IMR-90 (cell line): ENCODE measurements at regions not wholly inside any gene's neighbourhood (a gene's known extent, or its start where the extent isn't known, plus 50 kb on each side); places are given as distances from the start of the nearest gene placed in this dataset.

ENCODE experiments used
- ATAC-seq: fragments of 200-7000 bp; cut with Tn5 transposase; 2 replicates; pipeline ENCODE4 v1.9.1; 2020; ENCODE audit warnings: low read depth, mild to moderate bottlenecking, moderate library complexity
- BruUV-seq: library from RNA; stranded (reverse); fragments of 400-500 nt; replicated peaks from 2 replicates; lab custom pipeline; 2021; lab: Mats Ljungman, UMichigan
- CTCF ChIA-PET: fragments of 300-600 bp; formaldehyde crosslinking; extraction: SDS; loops from one replicate; lab custom pipeline; 2021; ENCODE audit warnings: antibody characterized with exemption; lab: Yijun Ruan, JAX
- POLR2A ChIA-PET: fragments of 300-600 bp; sonication (Branson Sonifier 250); formaldehyde crosslinking; loops from one replicate; lab custom pipeline; 2022; ENCODE audit warnings: antibody characterized with exemption; ENCODE audit not compliant: unreplicated experiment; lab: Charles Lee
- DNase-seq: peaks from one replicate; pipeline ENCODE4 v3.0.0; 2013
- H2AFZ ChIP-seq: replicated peaks from 2 replicates; pipeline ENCODE3; 2013; ENCODE audit warnings: low read length, mild to moderate bottlenecking; ENCODE audit not compliant: poor library complexity
- H2AK5ac ChIP-seq: 2 replicates; pipeline ENCODE4 v1.6.1; 2013; ENCODE audit warnings: low read depth, low read length, inconsistent platforms
- H2AK9ac ChIP-seq: replicated peaks from 2 replicates; pipeline ENCODE3; 2013; ENCODE audit warnings: mild to moderate bottlenecking, low read depth, low read length, moderate library complexity; ENCODE audit not compliant: poor library complexity
- H2BK120ac ChIP-seq: 2 replicates; pipeline ENCODE4 v1.6.1; 2013; ENCODE audit warnings: low read depth, low read length, inconsistent platforms
- H2BK15ac ChIP-seq: 3 replicates; pipeline ENCODE4 v1.6.1; 2013; ENCODE audit warnings: low read depth, low read length, inconsistent platforms
- H2BK20ac ChIP-seq: 2 replicates; pipeline ENCODE4 v1.6.1; 2013; ENCODE audit warnings: low read depth, mild to moderate bottlenecking, inconsistent platforms, low read length, moderate library complexity
- H2BK5ac ChIP-seq: 2 replicates; pipeline ENCODE4 v1.6.1; 2013; ENCODE audit warnings: mild to moderate bottlenecking, low read depth, low read length, inconsistent platforms; ENCODE audit not compliant: poor library complexity, severe bottlenecking
- H3K14ac ChIP-seq: replicated peaks from 2 replicates; pipeline ENCODE4 v1.6.1; 2013; ENCODE audit warnings: low read depth, low read length, inconsistent platforms
- H3K18ac ChIP-seq: 2 replicates; pipeline ENCODE4 v1.6.1; 2013; ENCODE audit warnings: low read depth, low read length, control low read depth
- H3K23ac ChIP-seq: 2 replicates; pipeline ENCODE4 v1.6.1; 2013; ENCODE audit warnings: low read depth, low read length, inconsistent platforms
- H3K27ac ChIP-seq: 2 replicates; pipeline ENCODE4 v1.5.1; 2013; ENCODE audit warnings: mild to moderate bottlenecking, control low read depth, low read length; ENCODE audit not compliant: insufficient read depth
- H3K27me3 ChIP-seq: 2 replicates; pipeline ENCODE4 v1.6.1; 2013; ENCODE audit warnings: low read length; ENCODE audit not compliant: control insufficient read depth, insufficient read depth
- H3K36me3 ChIP-seq: 2 replicates; pipeline ENCODE4 v1.6.1; 2013; ENCODE audit warnings: low read length, mixed read lengths; ENCODE audit not compliant: control insufficient read depth, insufficient read depth
- H3K4ac ChIP-seq: 2 replicates; pipeline ENCODE4 v1.6.1; 2013; ENCODE audit warnings: low read depth, low read length, inconsistent platforms
- H3K4me1 ChIP-seq: 2 replicates; pipeline ENCODE4 v1.6.1; 2013; ENCODE audit warnings: low read length, mixed read lengths; ENCODE audit not compliant: control insufficient read depth, insufficient read depth
- H3K4me2 ChIP-seq: 2 replicates; pipeline ENCODE4 v1.6.1; 2013; ENCODE audit warnings: low read depth, mild to moderate bottlenecking, control low read depth, low read length, moderate library complexity
- H3K4me3 ChIP-seq: 2 replicates; pipeline ENCODE4 v1.5.1; 2013; ENCODE audit warnings: low read depth, mild to moderate bottlenecking, control low read depth, low read length, moderate library complexity; ENCODE audit not compliant: insufficient read depth
- H3K56ac ChIP-seq: 2 replicates; pipeline ENCODE4 v1.6.1; 2013; ENCODE audit warnings: low read length, inconsistent platforms; ENCODE audit not compliant: insufficient read depth; ENCODE audit errors: extremely low read depth
- H3K79me1 ChIP-seq, 2 experiments: 2 replicates each; pipeline ENCODE4 v1.6.1; 2013; ENCODE audit warnings: low read length in 2 of 2, inconsistent platforms in 1 of 2, low read depth in 1 of 2
- H3K9ac ChIP-seq: 2 replicates; pipeline ENCODE4 v1.6.1; 2013; ENCODE audit warnings: low read depth, low read length, control low read depth
- H3K9me1 ChIP-seq: 2 replicates; pipeline ENCODE4 v1.6.1; 2013; ENCODE audit warnings: low read length, inconsistent platforms; ENCODE audit not compliant: insufficient read depth
- H3K9me3 ChIP-seq: 2 replicates; pipeline ENCODE4 v1.6.1; 2013; ENCODE audit warnings: low read length; ENCODE audit not compliant: control insufficient read depth, insufficient read depth
- H4K20me1 ChIP-seq: 2 replicates; pipeline ENCODE4 v1.6.1; 2013; ENCODE audit warnings: low read length, inconsistent platforms; ENCODE audit not compliant: insufficient read depth
- H4K5ac ChIP-seq: 2 replicates; pipeline ENCODE4 v1.6.1; 2013; ENCODE audit warnings: mild to moderate bottlenecking, low read depth, low read length, control low read depth
- H4K8ac ChIP-seq, 2 experiments: 2 replicates each; pipeline ENCODE4 v1.6.1; 2013; ENCODE audit warnings: low read depth in 2 of 2, low read length in 2 of 2, control low read depth in 1 of 2, inconsistent platforms in 1 of 2
- H4K91ac ChIP-seq: 2 replicates; pipeline ENCODE4 v1.6.1; 2013; ENCODE audit warnings: low read depth, low read length, inconsistent platforms; ENCODE audit not compliant: insufficient read depth
- BHLHE40 ChIP-seq: fragments of 150-350 bp; IDR thresholded peaks from 2 replicates; pipeline ENCODE4 v1.6.1; 2016; ENCODE audit warnings: mild to moderate bottlenecking, low read depth, low read length
- CHD1 ChIP-seq: IDR thresholded peaks from 2 replicates; pipeline ENCODE4 v1.6.1; 2012; ENCODE audit warnings: low read depth, low read length, improper control_type of control experiment
- CTCF ChIP-seq: conservative IDR thresholded peaks from 2 replicates; pipeline ENCODE4 v1.5.1; 2012; ENCODE audit warnings: mild to moderate bottlenecking, low read depth, low read length, improper control_type of control experiment
- FOS ChIP-seq: fragments of 150-350 bp; IDR thresholded peaks from 2 replicates; pipeline ENCODE4 v1.6.1; 2016; ENCODE audit warnings: low read depth, low read length
- MXI1 ChIP-seq: IDR thresholded peaks from 2 replicates; pipeline ENCODE4 v1.6.1; 2012; ENCODE audit warnings: low read depth, mild to moderate bottlenecking, low read length, moderate library complexity, borderline replicate concordance
- NFE2L2 ChIP-seq: fragments of 150-350 bp; IDR thresholded peaks from 2 replicates; pipeline ENCODE4 v1.6.1; 2016; ENCODE audit warnings: low read depth, mild to moderate bottlenecking, low read length
- RAD21 ChIP-seq: IDR thresholded peaks from 2 replicates; pipeline ENCODE4 v1.6.1; 2012; ENCODE audit warnings: low read length, improper control_type of control experiment
- RCOR1 ChIP-seq: IDR thresholded peaks from 2 replicates; pipeline ENCODE4 v1.6.1; 2012; ENCODE audit warnings: mild to moderate bottlenecking, low read length, improper control_type of control experiment; ENCODE audit not compliant: insufficient replicate concordance
- RFX5 ChIP-seq: IDR thresholded peaks from 2 replicates; pipeline ENCODE4 v1.8.0; 2012; ENCODE audit warnings: low read depth, mild to moderate bottlenecking, low read length, moderate library complexity
- SMC3 ChIP-seq: fragments of 150-350 bp; IDR thresholded peaks from 2 replicates; pipeline ENCODE4 v1.6.1; 2016; ENCODE audit warnings: low read depth, mild to moderate bottlenecking, antibody characterized with exemption, low read length, moderate library complexity
- USF2 ChIP-seq: fragments of 150-350 bp; IDR thresholded peaks from 2 replicates; pipeline ENCODE4 v1.6.1; 2017; ENCODE audit warnings: mild to moderate bottlenecking, antibody characterized with exemption, low read length, low read depth
- WGBS, 2 experiments: methylation state at CpG; one replicate each; pipeline versions ENCODE4 v1.1.5 to v1.1.7; 2013; ENCODE audit warnings: missing lambda C conversion rate in 2 of 2; ENCODE audit not compliant: insufficient read length in 1 of 2; ENCODE audit errors: extremely low coverage in 2 of 2; 5-methylcytosine and 5-hydroxymethylcytosine counted together
- dilution Hi-C: fragments of 300-500 bp; cut with HindIII; formaldehyde crosslinking; loops from one replicate; pipeline ENCODE4 v1.14.3; 2018; ENCODE audit warnings: low sequenced_read_pairs; ENCODE audit not compliant: unreplicated experiment
- in situ Hi-C: fragments of 300-500 bp; cut with MboI; formaldehyde crosslinking; loops from 3 replicates; pipeline ENCODE4 v1.14.3; 2019; ENCODE audit warnings: low sequenced_read_pairs, inconsistent platforms, mixed read lengths
- intact Hi-C: fragments of 100-400 bp; cut with micrococcal nuclease; formaldehyde crosslinking; loops from 2 replicates; pipeline ENCODE4 v1.10.0; 2022

- ChIA-PET POLR2A (no interaction called here), CTCF (no interaction called here)
- WGBS, 2 experiments: no CpG with 5 or more reads among the region's 6 CpGs
Measured at GRCh38 chr3:181276358-181276896, 286.9 kb upstream of the DNAJC19 start.

More at GRCh38 chr3:181276358-181276896, 286.9 kb upstream of the DNAJC19 start:
- Histone ChIP-seq H3K9me1 (no peaks in the 10 kb centered on the region), H3K27ac (no peak overlapping the region), H3K9ac (no peak overlapping the region), H4K91ac (no peak overlapping the region), H3K56ac (no peak overlapping the region), H2BK5ac (no peak overlapping the region), H3K14ac (no peak overlapping the region), H2BK15ac (no peak overlapping the region), H3K4ac (no peak overlapping the region), H4K5ac (no peak overlapping the region), H3K4me1 (no peaks in the 10 kb centered on the region), H2BK120ac (no peak overlapping the region), H3K9me3 (no peaks in the 10 kb centered on the region), H3K36me3 (no peaks in the 10 kb centered on the region), H3K23ac (no peak overlapping the region), H2BK20ac (no peak overlapping the region), H3K27me3 (no peaks in the 10 kb centered on the region), H2AK5ac (no peak overlapping the region), H2AK9ac (no peak overlapping the region), H4K20me1 (no peaks in the 10 kb centered on the region), H3K4me2 (no peak overlapping the region), H3K4me3 (no peak overlapping the region), H3K79me1 (no peaks in the 10 kb centered on the region), H2AFZ (no peak overlapping the region), H3K18ac (no peak overlapping the region), H4K8ac (no peak overlapping the region)
- DNase-seq (no peak), ATAC-seq (no peak)
- BruUV-seq: no TSS peak
- dilution Hi-C loops (no loop called here), intact Hi-C loops (loop anchor here (5.0 kb wide), 2 partner anchors 474 to 649 kb away; no protein-coding TSS in a partner anchor), in situ Hi-C loops (no loop called here)
- TF ChIP-seq SMC3: no peak
- no peak for TF ChIP-seq RFX5
- no peak for TF ChIP-seq RCOR1
- no peak for TF ChIP-seq CTCF
- TF ChIP-seq USF2: no peak
- no peak for TF ChIP-seq NFE2L2
- TF ChIP-seq FOS: no peak
- TF ChIP-seq MXI1: no peak
- TF ChIP-seq CHD1: no peak
- TF ChIP-seq BHLHE40: no peak
- no peak for TF ChIP-seq RAD21
